ENCODE measurements at regions not wholly inside any gene's neighbourhood (a gene's known extent, or its start where the extent isn't known, plus 50 kb on each side); places are given as distances from the start of the nearest gene placed in this dataset.

GRCh38 chr5:133839090-133839489 is 129.3 kb downstream of the C5orf15 start:
- Histone ChIP-seq H3K9me3 (ENCODE audit: control insufficient read depth in 3 of 3, low read length in 3 of 3) (no peaks in the 10 kb centered on the region), H3K4me1 (ENCODE audit: control insufficient read depth in 3 of 3, insufficient read depth in 3 of 3, low read length in 3 of 3) (peaks cover 0 to 15% (median 11%) of the 10 kb centered on the region in 3 donors), H3K27ac (ENCODE audit: low read depth, low read length) (no peak overlapping the region), H3K9ac (ENCODE audit: low read depth in 1 of 3, low read length in 3 of 3) (no peak overlapping the region), H3K36me3 (ENCODE audit: control insufficient read depth in 3 of 3, insufficient read depth in 3 of 3, low read length in 3 of 3) (no peaks in the 10 kb centered on the region), H3K4me3 (ENCODE audit: low read length in 3 of 3) (no peak overlapping the region), H3K27me3 (ENCODE audit: control insufficient read depth in 3 of 3, insufficient read depth in 3 of 3, low read length in 3 of 3) (peaks cover 0 to 2% (median 0%) of the 10 kb centered on the region in 3 donors)

- H3K27me3 ChIP-seq (ENCODE audit: control insufficient read depth in 3 of 3, insufficient read depth in 3 of 3, low read length in 3 of 3) = peaks cover 0 to 2% (median 0%) of the 10 kb centered on the region in 3 donors
- no peak overlapping the region for H3K9ac ChIP-seq (ENCODE audit: low read depth in 1 of 3, low read length in 3 of 3)
- H3K4me3 ChIP-seq (ENCODE audit: low read length in 3 of 3) = no peak overlapping the region
- H3K9me3 ChIP-seq (ENCODE audit: control insufficient read depth in 3 of 3, low read length in 3 of 3) = no peaks in the 10 kb centered on the region
- H3K27ac ChIP-seq (ENCODE audit: low read depth, low read length) = no peak overlapping the region
- H3K36me3 ChIP-seq (ENCODE audit: control insufficient read depth in 3 of 3, insufficient read depth in 3 of 3, low read length in 3 of 3) = no peaks in the 10 kb centered on the region
- peaks cover 0 to 15% (median 11%) of the 10 kb centered on the region in 3 donors for H3K4me1 ChIP-seq (ENCODE audit: control insufficient read depth in 3 of 3, insufficient read depth in 3 of 3, low read length in 3 of 3)
Observed at GRCh38 chr5:133838286-133838685, 130.1 kb downstream of the C5orf15 start.

GRCh38 chr5:133831491-133832224 is 136.8 kb downstream of the C5orf15 start:
- Histone ChIP-seq H3K9ac (ENCODE audit: low read depth in 1 of 3, low read length in 3 of 3) (no peak overlapping the region), H3K27ac (ENCODE audit: low read depth, low read length) (no peak overlapping the region), H3K4me1 (ENCODE audit: control insufficient read depth in 3 of 3, insufficient read depth in 3 of 3, low read length in 3 of 3) (no peaks in the 10 kb centered on the region), H3K9me3 (ENCODE audit: control insufficient read depth in 3 of 3, low read length in 3 of 3) (no peaks in the 10 kb centered on the region), H3K36me3 (ENCODE audit: control insufficient read depth in 3 of 3, insufficient read depth in 3 of 3, low read length in 3 of 3) (no peaks in the 10 kb centered on the region), H3K4me3 (ENCODE audit: low read length in 3 of 3) (no peak overlapping the region), H3K27me3 (ENCODE audit: control insufficient read depth in 3 of 3, insufficient read depth in 3 of 3, low read length in 3 of 3) (no peaks in the 10 kb centered on the region)

- H3K9ac ChIP-seq (ENCODE audit: low read depth in 1 of 3, low read length in 3 of 3) = no peak overlapping the region
- no peaks in the 10 kb centered on the region for H3K27me3 ChIP-seq (ENCODE audit: control insufficient read depth in 3 of 3, insufficient read depth in 3 of 3, low read length in 3 of 3)
- peaks cover 0 to 2% (median 0%) of the 10 kb centered on the region in 3 donors for H3K9me3 ChIP-seq (ENCODE audit: control insufficient read depth in 3 of 3, low read length in 3 of 3)
- H3K4me1 ChIP-seq (ENCODE audit: control insufficient read depth in 3 of 3, insufficient read depth in 3 of 3, low read length in 3 of 3) = peaks cover 0 to 3% (median under 1%) of the 10 kb centered on the region in 3 donors
- H3K36me3 ChIP-seq (ENCODE audit: control insufficient read depth in 3 of 3, insufficient read depth in 3 of 3, low read length in 3 of 3) = peaks cover 0 to 1% (median 0%) of the 10 kb centered on the region in 3 donors
- no peak overlapping the region for H3K27ac ChIP-seq (ENCODE audit: low read depth, low read length)
- no peak overlapping the region for H3K4me3 ChIP-seq (ENCODE audit: low read length in 3 of 3)
Observed at GRCh38 chr5:133830911-133831310, 137.5 kb downstream of the C5orf15 start.

GRCh38 chr5:133830281-133830680 is 138.1 kb downstream of the C5orf15 start:
- no peak overlapping the region for H3K27ac ChIP-seq (ENCODE audit: low read depth, low read length)
- H3K36me3 ChIP-seq (ENCODE audit: control insufficient read depth in 3 of 3, insufficient read depth in 3 of 3, low read length in 3 of 3) = peaks cover 0 to 2% (median 0%) of the 10 kb centered on the region in 3 donors
- no peaks in the 10 kb centered on the region for H3K27me3 ChIP-seq (ENCODE audit: control insufficient read depth in 3 of 3, insufficient read depth in 3 of 3, low read length in 3 of 3)
- H3K4me3 ChIP-seq (ENCODE audit: low read length in 3 of 3) = no peak overlapping the region
- peaks cover 0 to 2% (median 0%) of the 10 kb centered on the region in 3 donors for H3K9me3 ChIP-seq (ENCODE audit: control insufficient read depth in 3 of 3, low read length in 3 of 3)
- no peak overlapping the region for H3K9ac ChIP-seq (ENCODE audit: low read depth in 1 of 3, low read length in 3 of 3)
- peaks cover 0 to 9% (median 4%) of the 10 kb centered on the region in 3 donors for H3K4me1 ChIP-seq (ENCODE audit: control insufficient read depth in 3 of 3, insufficient read depth in 3 of 3, low read length in 3 of 3)

- Histone ChIP-seq H3K27ac (ENCODE audit: low read depth, low read length) (no peak overlapping the region), H3K27me3 (ENCODE audit: control insufficient read depth in 3 of 3, insufficient read depth in 3 of 3, low read length in 3 of 3) (no peaks in the 10 kb centered on the region), H3K4me3 (ENCODE audit: low read length in 3 of 3) (no peak overlapping the region), H3K9ac (ENCODE audit: low read depth in 1 of 3, low read length in 3 of 3) (no peak overlapping the region), H3K9me3 (ENCODE audit: control insufficient read depth in 3 of 3, low read length in 3 of 3) (peaks cover 0 to 2% (median 0%) of the 10 kb centered on the region in 3 donors), H3K4me1 (ENCODE audit: control insufficient read depth in 3 of 3, insufficient read depth in 3 of 3, low read length in 3 of 3) (peaks cover under 1 to 14% (median 4%) of the 10 kb centered on the region in 3 donors), H3K36me3 (ENCODE audit: control insufficient read depth in 3 of 3, insufficient read depth in 3 of 3, low read length in 3 of 3) (peaks cover 0 to 2% (median 0%) of the 10 kb centered on the region in 3 donors)
Observed at GRCh38 chr5:133829786-133830185, 138.6 kb downstream of the C5orf15 start.

GRCh38 chr5:133828722-133829121 is 139.7 kb downstream of the C5orf15 start:
- Histone ChIP-seq H3K4me3 (ENCODE audit: low read length in 3 of 3) (no peak overlapping the region), H3K4me1 (ENCODE audit: control insufficient read depth in 3 of 3, insufficient read depth in 3 of 3, low read length in 3 of 3) (peaks cover 4 to 15% (median 5%) of the 10 kb centered on the region in 3 donors), H3K27me3 (ENCODE audit: control insufficient read depth in 3 of 3, insufficient read depth in 3 of 3, low read length in 3 of 3) (no peaks in the 10 kb centered on the region), H3K9ac (ENCODE audit: low read depth in 1 of 3, low read length in 3 of 3) (no peak overlapping the region), H3K36me3 (ENCODE audit: control insufficient read depth in 3 of 3, insufficient read depth in 3 of 3, low read length in 3 of 3) (peaks cover 0 to 2% (median 0%) of the 10 kb centered on the region in 3 donors), H3K9me3 (ENCODE audit: control insufficient read depth in 3 of 3, low read length in 3 of 3) (peaks cover 0 to 2% (median 0%) of the 10 kb centered on the region in 3 donors), H3K27ac (ENCODE audit: low read depth, low read length) (no peak overlapping the region)

GRCh38 chr5:133827830-133828229 is 140.6 kb downstream of the C5orf15 start:
- H3K9ac ChIP-seq (ENCODE audit: low read depth in 1 of 3, low read length in 3 of 3) = no peak overlapping the region
- peaks cover 4 to 15% (median 5%) of the 10 kb centered on the region in 3 donors for H3K4me1 ChIP-seq (ENCODE audit: control insufficient read depth in 3 of 3, insufficient read depth in 3 of 3, low read length in 3 of 3)
- no peak overlapping the region for H3K27ac ChIP-seq (ENCODE audit: low read depth, low read length)
- no peak overlapping the region for H3K4me3 ChIP-seq (ENCODE audit: low read length in 3 of 3)
- H3K36me3 ChIP-seq (ENCODE audit: control insufficient read depth in 3 of 3, insufficient read depth in 3 of 3, low read length in 3 of 3) = peaks cover 0 to 2% (median 0%) of the 10 kb centered on the region in 3 donors
- peaks cover 0 to 2% (median 0%) of the 10 kb centered on the region in 3 donors for H3K9me3 ChIP-seq (ENCODE audit: control insufficient read depth in 3 of 3, low read length in 3 of 3)
- H3K27me3 ChIP-seq (ENCODE audit: control insufficient read depth in 3 of 3, insufficient read depth in 3 of 3, low read length in 3 of 3) = no peaks in the 10 kb centered on the region

GRCh38 chr5:133827011-133827410 is 141.4 kb downstream of the C5orf15 start:
- peaks cover 4 to 15% (median 5%) of the 10 kb centered on the region in 3 donors for H3K4me1 ChIP-seq (ENCODE audit: control insufficient read depth in 3 of 3, insufficient read depth in 3 of 3, low read length in 3 of 3)
- H3K9ac ChIP-seq (ENCODE audit: low read depth in 1 of 3, low read length in 3 of 3) = no peak overlapping the region
- peaks cover 0 to 2% (median 0%) of the 10 kb centered on the region in 3 donors for H3K9me3 ChIP-seq (ENCODE audit: control insufficient read depth in 3 of 3, low read length in 3 of 3)
- no peak overlapping the region for H3K27ac ChIP-seq (ENCODE audit: low read depth, low read length)
- no peaks in the 10 kb centered on the region for H3K27me3 ChIP-seq (ENCODE audit: control insufficient read depth in 3 of 3, insufficient read depth in 3 of 3, low read length in 3 of 3)
- H3K36me3 ChIP-seq (ENCODE audit: control insufficient read depth in 3 of 3, insufficient read depth in 3 of 3, low read length in 3 of 3) = peaks cover 0 to 2% (median 0%) of the 10 kb centered on the region in 3 donors
- H3K4me3 ChIP-seq (ENCODE audit: low read length in 3 of 3) = no peak overlapping the region

GRCh38 chr5:133825631-133826289 is 142.7 kb downstream of the C5orf15 start:
- peaks cover 0 to 2% (median 0%) of the 10 kb centered on the region in 3 donors for H3K9me3 ChIP-seq (ENCODE audit: control insufficient read depth in 3 of 3, low read length in 3 of 3)
- peak overlapping the region in 1 of 3 donors; percentile 29 for H3K4me3 ChIP-seq (ENCODE audit: low read length in 3 of 3)
- no peak overlapping the region for H3K9ac ChIP-seq (ENCODE audit: low read depth in 1 of 3, low read length in 3 of 3)
- H3K36me3 ChIP-seq (ENCODE audit: control insufficient read depth in 3 of 3, insufficient read depth in 3 of 3, low read length in 3 of 3) = peaks cover 0 to 2% (median 0%) of the 10 kb centered on the region in 3 donors
- no peak overlapping the region for H3K27ac ChIP-seq (ENCODE audit: low read depth, low read length)
- H3K27me3 ChIP-seq (ENCODE audit: control insufficient read depth in 3 of 3, insufficient read depth in 3 of 3, low read length in 3 of 3) = no peaks in the 10 kb centered on the region
- peaks cover 8 to 23% (median 13%) of the 10 kb centered on the region in 3 donors for H3K4me1 ChIP-seq (ENCODE audit: control insufficient read depth in 3 of 3, insufficient read depth in 3 of 3, low read length in 3 of 3)
